GM18517 (cell line): ENCODE measurements at regions not wholly inside any gene's neighbourhood (a gene's known extent, or its start where the extent isn't known, plus 50 kb on each side); places are given as distances from the start of the nearest gene placed in this dataset.
"Not testable (repeated sequence)": the region's sequence is repeated elsewhere in the genome, so short reads cannot be mapped to it uniquely, and the experiment has no call there.

Experiments
- ATAC-seq: cut with Tn5 transposase; IDR thresholded peaks from one replicate; pipeline ENCODE4 v1.9.1; 2021; ENCODE audit warnings: mild to moderate bottlenecking, moderate library complexity; ENCODE audit not compliant: unreplicated experiment

DNA sequence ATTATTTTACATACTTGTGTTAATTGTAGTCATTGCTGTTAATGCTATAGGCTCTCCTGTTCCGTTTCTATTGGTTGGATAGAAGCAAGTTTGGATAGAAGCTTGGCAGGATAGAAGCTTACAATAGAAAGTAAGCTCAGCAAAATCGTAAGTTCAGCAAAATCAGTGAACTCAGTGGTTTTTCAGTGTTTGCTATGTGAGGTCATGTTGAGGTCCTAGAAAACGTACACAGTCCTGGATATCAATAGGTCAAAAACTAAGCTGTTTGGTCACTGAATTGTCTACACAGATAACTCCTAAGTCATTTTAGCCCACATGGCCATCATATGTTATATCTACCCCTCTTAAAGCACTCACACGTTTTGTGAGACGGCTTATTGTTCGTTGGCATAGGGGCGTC, 299.4 kb downstream of the MAN2A1 start:
- ATAC-seq, result no peak

DNA sequence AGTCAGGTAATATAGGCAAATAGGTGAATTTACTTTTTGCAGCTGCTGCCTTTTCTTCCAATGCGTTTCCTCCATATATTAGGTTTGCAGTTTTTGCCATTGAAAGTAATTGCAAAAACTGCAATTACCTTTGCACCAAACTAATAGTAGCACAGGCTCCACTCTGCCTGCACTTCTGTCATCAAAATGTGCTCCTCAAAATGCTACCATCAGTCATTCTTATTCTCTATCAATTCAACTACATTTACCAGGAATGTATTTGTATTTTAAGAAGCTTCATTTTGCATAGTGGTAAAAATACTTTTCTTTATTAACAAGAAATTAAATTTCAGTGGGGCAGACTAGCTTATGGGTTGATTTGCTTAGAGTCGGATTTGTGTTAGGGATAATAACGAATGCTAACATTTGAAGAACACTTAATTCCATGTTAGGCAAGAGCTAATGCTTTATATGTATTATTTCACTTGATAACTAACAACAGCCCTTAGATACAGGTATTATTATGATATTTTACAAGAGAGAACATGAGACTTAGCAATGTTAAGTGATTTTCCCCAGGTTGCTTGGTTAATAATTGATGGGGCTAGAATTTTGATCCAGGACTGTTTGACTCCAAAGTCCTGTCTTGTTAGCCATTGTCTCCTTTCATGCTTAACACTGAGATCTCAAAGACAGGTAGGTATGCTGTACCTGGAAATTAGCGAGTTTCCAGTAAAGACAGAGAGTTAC, 300.4 kb downstream of the MAN2A1 start:
- no peak for ATAC-seq

DNA sequence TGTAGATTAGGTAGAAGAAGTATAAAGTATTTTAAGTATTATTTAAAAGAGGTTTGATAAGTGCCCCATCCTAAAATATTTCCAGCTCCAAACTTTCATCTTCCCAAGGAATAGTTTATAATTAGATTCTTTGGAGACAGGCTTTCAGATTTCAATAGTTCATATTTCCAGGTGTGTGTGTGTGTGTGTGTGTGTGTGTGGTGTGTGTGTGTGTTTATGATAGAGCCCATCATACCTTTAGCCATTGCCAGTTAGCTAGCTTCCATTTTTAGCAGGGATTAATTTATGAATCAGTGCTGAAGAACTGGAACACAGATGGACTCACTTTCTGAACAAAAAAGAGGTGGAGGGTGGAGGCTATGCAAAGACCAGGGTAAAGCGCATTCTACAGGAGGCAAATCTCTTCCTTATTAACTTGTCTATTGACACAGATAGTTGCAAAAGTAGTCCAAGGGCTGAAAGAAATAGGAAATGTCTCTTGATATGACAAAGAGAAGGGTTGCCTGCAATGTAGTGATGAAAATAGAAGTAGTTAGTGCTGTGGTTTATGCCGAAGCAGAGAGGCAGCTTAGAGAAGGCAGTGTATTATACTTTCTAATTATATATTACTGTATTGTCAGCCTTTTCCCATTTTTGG, 301.1 kb downstream of the MAN2A1 start:
- ATAC-seq, result no peak

DNA sequence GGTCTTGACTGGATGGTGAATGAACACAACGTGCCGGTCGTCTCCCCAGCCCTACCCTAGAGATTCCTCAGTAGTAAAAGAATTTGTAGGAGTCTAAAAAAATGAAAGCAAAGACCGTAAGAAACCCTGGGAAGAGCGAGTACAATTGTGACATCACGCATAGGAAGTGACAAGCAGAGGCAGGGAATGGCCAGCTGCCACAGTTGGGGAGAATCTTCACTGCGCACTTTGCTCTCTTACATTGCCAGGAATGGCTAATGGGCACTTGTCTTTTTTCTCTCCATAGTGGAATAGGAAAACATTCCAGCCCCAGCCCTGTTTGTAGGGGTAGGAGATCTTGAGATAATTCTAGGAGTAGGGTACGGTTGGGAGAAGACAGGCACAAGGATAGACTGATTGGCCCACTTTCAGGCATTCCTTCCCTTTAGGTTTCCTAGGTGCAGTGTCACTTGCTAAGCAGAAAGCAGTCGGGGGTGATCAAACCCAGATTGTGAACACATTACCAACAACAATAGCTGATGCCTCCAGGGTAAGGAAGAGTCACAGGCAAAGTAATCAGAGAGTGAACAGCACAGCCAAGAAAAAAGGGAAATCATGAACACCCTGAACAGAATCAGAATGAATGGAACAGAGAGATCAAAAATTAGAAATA, 302.7 kb downstream of the MAN2A1 start:
- ATAC-seq, result no peak

DNA sequence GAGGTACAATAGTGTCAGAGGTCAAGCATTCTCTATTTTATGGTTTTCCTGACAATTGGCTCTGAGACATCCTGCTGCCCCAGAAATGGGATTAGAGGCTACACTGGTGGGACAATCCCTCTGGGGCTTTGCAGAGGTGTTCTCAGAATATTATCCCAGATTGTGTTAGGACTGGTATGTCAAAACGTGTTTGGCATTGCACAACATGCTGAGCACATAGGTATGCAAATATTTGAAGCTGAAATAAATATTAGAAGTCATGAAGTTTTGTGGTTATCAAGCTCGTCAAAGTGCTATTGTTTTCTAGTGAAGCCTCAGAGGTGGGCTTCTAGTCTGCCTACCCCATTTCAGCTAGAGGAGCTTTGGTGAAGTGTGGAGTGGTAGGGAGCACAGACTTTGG, 304.4 kb downstream of the MAN2A1 start:
- ATAC-seq, result no peak

DNA sequence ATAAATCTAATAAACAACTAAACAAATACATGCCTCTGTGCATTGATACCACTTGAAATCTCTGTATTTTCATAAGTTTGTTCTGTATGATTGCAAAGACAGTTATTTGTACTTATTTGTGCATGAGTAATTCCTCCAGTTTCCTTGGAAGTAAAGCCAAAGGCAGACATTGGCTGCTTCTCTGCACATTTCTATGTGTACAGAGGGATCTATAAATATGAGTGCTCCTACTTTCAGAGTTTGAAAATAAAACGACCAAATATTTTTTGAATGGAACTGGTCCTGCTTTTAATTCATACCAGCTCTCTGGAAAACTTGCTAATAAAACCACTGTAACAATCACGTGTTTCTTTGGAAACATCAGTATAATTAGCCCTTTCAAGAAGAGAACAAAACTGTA, 306.5 kb downstream of the MAN2A1 start:
- ATAC-seq, result no peak

DNA sequence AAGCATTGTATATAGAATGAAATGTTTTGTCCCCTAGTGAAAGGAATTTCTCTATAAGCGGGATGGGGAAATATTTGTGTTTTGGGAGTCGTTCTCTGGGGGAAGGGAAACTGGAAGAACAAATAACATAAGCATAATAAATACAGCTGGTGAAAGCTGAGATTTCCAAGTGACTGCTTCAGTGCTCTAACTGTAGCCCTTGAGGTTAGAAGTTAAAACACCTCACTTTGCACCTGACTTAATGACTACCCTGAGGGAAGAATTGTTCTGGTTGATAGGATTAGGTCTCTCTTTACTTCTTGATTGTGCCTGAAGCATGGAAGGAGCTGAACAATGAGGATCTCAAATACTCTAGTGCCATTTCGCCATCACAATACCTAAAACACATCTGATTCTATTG, 307.4 kb downstream of the MAN2A1 start:
- no peak for ATAC-seq

DNA sequence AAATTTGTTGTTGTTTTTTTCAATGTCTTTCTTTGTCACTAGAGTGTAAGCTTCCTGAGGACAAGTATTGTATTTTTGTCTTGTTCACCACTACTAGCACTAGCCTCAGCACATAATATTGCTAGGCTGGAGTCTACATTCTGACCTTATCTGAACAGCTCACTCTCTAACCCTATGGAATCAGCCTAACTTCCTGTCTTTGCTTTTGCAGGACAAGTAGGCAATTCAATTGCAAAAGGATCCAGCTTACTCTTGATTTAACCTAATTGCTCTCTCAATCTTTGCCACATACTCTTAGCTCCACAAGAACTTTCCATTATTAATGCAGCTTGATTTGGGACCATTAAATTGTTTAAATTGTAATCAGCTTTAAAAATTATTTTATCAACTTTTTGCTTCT, 308.5 kb downstream of the MAN2A1 start:
- ATAC-seq, result no peak

DNA sequence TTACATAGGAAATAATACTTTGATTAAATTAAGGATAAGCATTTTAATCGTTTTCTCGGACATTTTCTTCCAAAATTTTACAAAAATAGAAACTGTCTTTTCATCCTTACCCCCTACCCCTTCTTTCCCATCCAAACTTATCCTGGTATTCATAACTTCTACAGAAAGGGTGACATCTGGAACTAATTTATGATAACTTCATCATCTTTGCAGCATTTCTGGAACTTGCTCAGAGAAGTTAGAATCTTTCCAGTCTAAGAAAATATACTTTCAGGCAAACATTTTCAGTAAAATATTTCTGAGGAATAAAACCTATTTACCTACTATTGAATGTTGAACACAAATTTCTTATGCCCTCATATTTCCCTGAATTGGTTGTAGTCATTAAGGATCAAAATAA, 309.0 kb downstream of the MAN2A1 start:
- ATAC-seq, result no peak

DNA sequence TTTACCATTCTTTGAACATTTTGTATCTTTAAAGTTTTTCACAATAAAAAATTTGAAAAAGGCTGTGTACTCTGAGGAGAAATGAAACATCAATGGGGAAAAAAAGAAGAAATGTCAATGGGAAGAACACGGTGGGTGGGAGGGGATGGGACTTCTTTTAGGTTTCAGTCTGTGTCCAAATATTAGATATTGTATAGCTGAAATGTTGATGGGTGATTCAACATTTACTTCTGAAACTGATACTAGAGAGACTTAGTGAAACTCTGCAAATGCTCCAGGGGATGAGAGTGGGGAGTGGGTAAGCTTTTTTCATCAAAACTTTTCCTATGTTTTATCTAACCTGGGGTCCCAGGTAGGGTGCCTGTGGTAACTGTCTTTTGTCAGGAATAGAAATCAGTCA, 311.9 kb downstream of the MAN2A1 start:
- no peak for ATAC-seq

DNA sequence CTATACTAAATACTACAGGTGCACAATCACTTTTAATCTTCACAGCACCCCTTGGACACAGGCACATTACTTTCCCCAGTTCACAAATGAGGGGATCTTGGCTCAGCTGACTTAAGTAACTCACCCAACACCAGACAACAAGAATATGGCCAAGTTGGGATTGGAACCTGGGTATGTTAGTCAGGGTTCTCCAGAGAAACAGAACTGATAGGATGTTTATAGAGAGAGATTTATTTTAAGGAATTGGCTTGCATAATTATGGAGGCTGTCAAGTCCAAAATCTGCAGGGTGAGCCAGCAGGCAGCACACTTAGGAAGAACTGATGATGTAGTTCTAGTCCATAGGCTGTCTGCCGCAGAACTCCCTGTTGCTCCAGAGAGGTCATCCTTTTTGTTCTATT, 312.9 kb downstream of the MAN2A1 start:
- ATAC-seq, result no peak

DNA sequence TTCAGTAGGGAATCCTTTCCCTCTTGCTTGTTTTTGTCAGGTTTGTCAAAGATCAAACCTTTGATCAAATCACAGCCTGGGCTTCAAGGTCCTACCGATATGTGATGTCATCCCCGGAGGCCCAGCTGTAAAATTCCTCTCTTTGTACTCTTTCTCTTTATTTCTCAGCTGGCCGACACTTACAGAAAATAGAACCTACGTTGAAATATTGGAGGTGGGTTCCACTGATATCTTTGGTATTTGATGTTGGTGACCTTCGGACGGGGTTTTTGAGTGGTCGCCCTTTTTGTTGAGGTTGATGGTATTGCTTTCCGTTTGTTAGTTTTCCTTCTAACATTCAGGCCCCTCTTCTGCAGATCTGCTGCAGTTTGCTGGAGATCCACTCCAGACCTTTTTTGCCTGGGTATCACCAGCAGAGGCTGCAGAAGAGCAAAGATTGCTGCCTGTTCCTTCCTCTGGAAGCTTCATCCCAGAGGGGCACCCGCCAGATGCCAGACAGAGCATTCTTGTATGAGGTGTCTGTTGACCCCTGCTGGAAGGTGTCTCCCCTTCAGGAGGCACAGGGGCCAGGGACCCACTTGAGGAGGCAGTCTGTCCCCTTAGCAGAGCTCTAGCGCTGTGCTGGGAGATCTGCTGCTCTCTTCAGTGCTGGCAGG, 316.3 kb downstream of the MAN2A1 start:
- not testable (repeated sequence) for ATAC-seq

DNA sequence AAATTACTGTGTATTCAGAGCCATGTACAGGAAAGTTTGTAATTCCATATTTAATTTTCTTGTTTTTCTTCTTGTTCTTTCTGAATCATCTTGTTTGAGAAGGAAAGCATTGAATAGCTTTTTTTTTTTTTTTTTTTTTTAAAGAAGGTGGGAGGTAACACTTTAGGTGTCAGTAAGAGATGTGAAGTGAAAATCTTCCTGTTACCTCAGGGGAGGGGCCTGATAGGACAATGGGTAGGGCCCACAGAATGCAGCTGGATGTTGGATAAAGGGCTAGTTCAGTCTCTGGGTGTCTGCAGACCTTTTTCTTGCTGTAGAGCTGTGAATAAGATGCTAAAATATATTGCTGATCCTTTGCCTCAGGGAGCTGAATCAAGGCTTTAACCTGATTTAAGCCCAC, 317.4 kb downstream of the MAN2A1 start:
- ATAC-seq, result no peak

DNA sequence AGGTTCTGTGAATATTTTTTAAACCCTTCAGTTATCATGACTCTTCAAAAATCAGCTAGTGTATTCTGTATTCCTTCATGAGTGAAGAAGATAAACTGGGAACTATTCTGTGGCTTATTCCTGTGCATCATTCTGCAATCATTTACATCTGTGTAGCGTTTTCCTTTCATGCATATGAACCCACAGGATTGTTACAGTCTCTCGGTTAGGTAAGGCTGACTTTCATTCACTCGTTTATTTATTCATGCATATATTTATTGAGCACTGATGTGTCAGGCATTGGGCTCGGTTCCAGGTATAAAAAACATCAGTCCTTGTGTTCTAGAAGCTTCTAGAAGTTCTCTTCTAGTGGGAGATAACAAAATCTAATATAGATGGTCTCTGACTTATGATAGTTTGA, 318.4 kb downstream of the MAN2A1 start:
- no peak for ATAC-seq

DNA sequence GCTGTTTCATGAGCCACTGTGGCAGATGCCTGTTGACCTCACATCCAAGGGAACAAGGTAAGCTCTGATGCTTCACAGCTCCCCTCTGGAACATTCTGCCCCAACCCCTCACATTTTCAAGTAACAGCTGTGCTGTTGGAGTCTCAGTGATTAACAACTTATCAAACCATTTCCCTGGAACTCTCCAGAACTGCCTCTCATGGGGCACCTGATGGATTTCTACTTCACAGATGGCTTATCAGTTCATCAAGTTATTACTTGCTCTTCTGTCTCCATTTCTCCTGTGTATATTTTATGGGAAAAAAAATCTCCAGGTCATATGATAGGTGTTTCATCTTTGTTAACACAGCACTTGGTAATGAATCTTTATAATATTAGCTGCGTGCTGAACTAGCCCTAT, 322.4 kb downstream of the MAN2A1 start:
- no peak for ATAC-seq

DNA sequence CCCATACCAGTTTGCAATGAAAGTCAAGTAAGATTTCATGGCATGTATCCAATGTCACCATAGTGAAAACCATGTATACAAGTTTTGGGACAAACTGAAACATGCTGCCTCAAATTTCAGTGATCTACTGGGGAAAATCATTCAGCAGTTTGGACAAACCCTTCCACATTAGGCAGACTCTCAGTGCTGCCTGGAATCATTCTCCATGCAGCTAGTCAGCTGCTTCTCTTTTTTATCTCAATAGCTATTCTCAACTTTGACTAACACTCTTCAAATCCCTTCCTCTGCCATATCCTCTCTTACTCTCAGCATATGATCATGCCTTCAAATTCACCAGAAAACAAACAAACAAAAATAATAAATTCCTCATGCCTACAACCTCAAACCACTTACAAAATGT, 323.3 kb downstream of the MAN2A1 start:
- ATAC-seq, result no peak

DNA sequence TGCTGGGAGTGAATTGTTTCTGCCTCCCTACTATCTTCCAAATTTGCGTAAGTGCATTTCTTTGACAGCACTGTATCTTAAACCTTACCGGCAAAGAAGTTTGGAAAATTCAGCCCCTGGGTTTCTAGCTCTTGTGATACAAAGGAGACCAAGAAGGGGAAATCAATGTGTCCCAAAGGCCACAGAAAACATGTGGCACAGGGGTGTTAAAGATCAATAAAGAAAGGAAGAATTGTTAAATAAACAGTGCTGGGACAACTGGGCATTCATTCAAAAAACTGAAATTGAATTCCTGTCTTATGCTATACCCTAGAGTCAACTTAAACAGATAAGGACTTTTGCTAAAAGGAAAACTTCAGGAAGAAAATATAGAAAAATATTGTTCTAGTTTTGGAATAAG, 328.1 kb downstream of the MAN2A1 start:
- ATAC-seq, result no peak

DNA sequence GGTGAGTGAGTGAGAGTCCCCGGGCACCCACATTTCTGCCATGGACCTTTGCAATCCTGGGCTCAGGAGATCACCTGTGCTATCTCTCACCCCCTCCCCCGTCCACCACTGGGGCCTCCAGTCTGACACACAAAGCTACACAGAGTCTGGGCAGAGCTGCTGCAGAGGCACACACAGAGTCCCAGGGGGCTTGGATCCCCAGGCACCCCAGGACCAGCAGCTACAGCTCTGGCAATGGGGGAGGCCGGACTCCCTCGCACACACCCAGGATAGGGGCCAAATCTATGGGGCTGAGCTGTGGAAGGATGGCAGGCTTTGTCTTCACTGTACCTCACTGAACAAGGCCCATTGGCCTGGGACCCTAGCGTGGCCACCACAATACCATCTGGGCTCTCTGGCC, 328.8 kb downstream of the MAN2A1 start:
- ATAC-seq, result no peak

DNA sequence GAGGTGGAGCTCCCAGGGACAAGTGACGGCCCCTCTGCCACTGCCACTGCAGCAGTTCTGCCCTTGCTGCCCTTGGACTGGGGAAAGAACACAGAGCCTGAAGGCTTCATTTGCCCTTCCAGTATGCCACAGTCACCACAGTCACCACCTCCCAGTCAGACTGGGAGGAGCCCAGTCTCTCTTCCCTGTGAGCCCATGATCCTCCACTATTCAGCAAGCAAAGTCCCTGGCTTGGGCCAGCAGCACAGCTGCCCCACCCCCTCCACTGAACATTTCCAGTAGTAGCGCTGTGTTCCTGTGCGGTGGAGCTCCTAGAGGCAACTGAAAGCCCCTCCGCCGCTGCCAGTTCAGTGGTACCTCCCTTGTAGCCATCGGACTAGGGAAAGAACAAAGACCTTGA, 329.4 kb downstream of the MAN2A1 start:
- no peak for ATAC-seq

DNA sequence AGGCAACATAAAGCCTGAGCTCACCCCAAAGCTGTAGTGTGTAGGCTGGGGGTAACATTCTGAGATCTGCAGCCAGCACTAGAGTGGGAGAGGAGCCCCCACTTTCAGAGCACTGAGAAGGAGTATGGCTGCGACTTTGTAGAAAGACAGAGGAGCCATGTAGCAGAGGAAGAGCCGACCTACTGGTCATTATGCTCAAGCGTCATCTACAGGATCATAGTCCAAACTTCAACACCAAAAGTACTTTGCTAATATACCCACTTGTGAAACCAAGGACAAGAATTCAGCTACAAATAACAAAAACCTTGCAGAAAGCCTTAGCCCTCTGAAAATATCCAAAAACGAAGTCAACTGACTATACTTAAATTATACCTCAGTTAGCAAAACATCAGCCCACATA, 330.1 kb downstream of the MAN2A1 start:
- no peak for ATAC-seq

DNA sequence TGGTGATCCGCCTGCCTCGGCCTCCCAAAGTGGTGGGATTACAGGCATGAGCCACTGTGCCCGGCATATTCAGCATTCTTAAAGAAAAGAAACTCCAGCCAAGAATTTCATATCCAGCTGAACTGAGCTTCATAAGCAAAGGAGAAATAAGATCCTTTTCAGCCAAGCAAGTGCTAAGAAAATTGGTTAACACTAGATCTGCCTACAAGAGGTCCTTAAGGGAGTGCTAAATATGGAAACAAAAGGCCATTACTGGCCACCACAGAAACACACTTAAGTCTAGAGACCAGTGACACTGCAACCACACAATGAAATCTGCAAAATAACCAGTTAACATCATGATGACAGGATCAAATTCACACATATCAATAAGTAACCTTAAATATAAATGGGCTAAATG, 331.5 kb downstream of the MAN2A1 start:
- no peak for ATAC-seq

DNA sequence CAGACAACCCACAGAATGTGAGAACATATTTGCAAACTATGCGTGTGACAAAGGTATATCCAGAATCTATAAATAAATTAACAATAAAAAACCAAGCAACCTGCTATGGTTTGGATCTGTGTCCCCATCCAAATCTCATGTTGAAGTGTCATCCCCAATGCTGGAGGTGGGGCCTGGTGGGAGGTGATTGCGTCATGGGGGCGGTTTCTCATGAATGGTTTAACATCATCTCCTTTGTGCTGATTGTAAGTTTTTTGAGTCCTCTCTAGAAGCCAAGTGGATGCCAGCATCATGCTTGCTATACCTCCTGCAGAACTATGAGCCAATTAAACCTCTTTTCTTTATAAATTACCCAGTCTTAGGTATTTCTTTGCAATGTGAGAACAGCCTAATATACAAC, 335.4 kb downstream of the MAN2A1 start:
- ATAC-seq, result no peak
